ENCODE measurements at regions not wholly inside any gene's neighbourhood (a gene's known extent, or its start where the extent isn't known, plus 50 kb on each side); places are given as distances from the start of the nearest gene placed in this dataset.
A peak's percentile ranks its signal among the peaks of the same experiment; 100 is the strongest.

- no peaks in the 10 kb centered on the region for H3K79me2 ChIP-seq (ENCODE audit: insufficient read depth, low read length)
- no peaks in the 10 kb centered on the region for H3K36me3 ChIP-seq (replicated peaks in 1 of 2; ENCODE audit: control insufficient read depth in 1 of 2, insufficient read depth in 2 of 2, low read length in 2 of 2)
- no peak overlapping the region for H2AFZ ChIP-seq (ENCODE audit: insufficient read depth, low read depth, low read length, poor library complexity, severe bottlenecking)
- H3K4me3 ChIP-seq (replicated peaks in 1 of 3; ENCODE audit: low read depth in 2 of 3, low read length in 3 of 3): no peak overlapping the region
- no peak overlapping the region for H3K27ac ChIP-seq (ENCODE audit: low read depth in 1 of 2, low read length in 2 of 2)
- H3K4me1 Mint-ChIP-seq: no peaks in the 10 kb centered on the region
- peaks cover 0 to 6% of the 10 kb centered on the region in 2 donors for H3K27me3 ChIP-seq (ENCODE audit: control insufficient read depth in 2 of 2, insufficient read depth in 2 of 2, low read length in 2 of 2)
- H3K27ac Mint-ChIP-seq: no peak overlapping the region
- no peak for TF ChIP-seq CTCF (IDR thresholded peaks at IDR 0.05)
- no peak overlapping the region for H3K4me2 ChIP-seq (replicated peaks; ENCODE audit: extremely low read depth, low read length, poor library complexity, severe bottlenecking)
- DNase-seq: no peak
- H4K20me1 ChIP-seq (ENCODE audit: insufficient read depth, low read length): no peaks in the 10 kb centered on the region
- H3K4me3 Mint-ChIP-seq: no peak overlapping the region
- 90% methylated on average over 5 of the region's 8 CpGs for WGBS (ENCODE audit: insufficient coverage)
- intact Hi-C loops (cut with micrococcal nuclease): no loop called here
- H3K27me3 Mint-ChIP-seq (ENCODE audit: low read depth in 3 of 3): peaks cover 5 to 13% (median 9%) of the 10 kb centered on the region in 3 donors
- H3K9me3 ChIP-seq (replicated peaks in 1 of 2; ENCODE audit: control insufficient read depth in 1 of 2, insufficient read depth in 1 of 2, low read length in 2 of 2): no peaks in the 10 kb centered on the region
- H3K36me3 Mint-ChIP-seq: no peaks in the 10 kb centered on the region
- H3K9me3 Mint-ChIP-seq: no peaks in the 10 kb centered on the region
- H3K4me1 ChIP-seq (ENCODE audit: control insufficient read depth in 1 of 2, insufficient read depth in 2 of 2, low read length in 2 of 2): no peaks in the 10 kb centered on the region
- no peak overlapping the region for H3K9ac ChIP-seq (ENCODE audit: insufficient read depth, low read length, poor library complexity, severe bottlenecking)
These were observed 102.8 kb upstream of the CCL1 start for GRCh38 chr17:34465789-34466188.

DNA sequence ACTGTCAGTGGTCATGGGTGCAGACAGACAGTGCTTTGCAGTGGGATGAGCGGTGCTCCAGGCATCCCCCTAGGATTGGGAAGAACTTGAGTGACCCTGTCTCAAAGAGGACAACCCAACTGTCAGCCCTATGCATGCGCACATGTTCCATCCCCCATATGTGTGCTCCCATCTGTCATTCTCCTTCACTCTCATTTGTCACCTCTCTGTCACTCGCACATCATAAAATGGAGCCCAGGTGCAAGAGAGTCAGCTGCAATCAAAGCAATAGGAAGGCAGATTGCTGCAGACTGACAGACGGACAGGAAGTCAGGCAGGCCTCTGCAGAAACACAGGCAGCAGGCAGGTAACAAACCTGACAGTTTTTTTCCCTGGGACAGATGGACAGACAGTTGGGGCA is 101.8 kb upstream of the CCL1 start:
- H3K27ac ChIP-seq (ENCODE audit: low read depth in 1 of 2, low read length in 2 of 2): no peak overlapping the region
- Mint-ChIP-seq H3K27me3 (ENCODE audit: low read depth in 3 of 3) (peaks cover 5 to 19% (median 12%) of the 10 kb centered on the region in 3 donors), H3K27ac (peak overlapping the region in 1 of 7 donors; percentile 3), H3K4me1 (no peaks in the 10 kb centered on the region), H3K4me3 (no peak overlapping the region), H3K9me3 (no peaks in the 10 kb centered on the region), H3K36me3 (no peaks in the 10 kb centered on the region)
- TF ChIP-seq CTCF (IDR thresholded peaks at IDR 0.05): no peak
- no peak overlapping the region for H3K4me2 ChIP-seq (replicated peaks; ENCODE audit: extremely low read depth, low read length, poor library complexity, severe bottlenecking)
- no peaks in the 10 kb centered on the region for H4K20me1 ChIP-seq (ENCODE audit: insufficient read depth, low read length)
- intact Hi-C loops (cut with micrococcal nuclease): no loop called here
- WGBS (ENCODE audit: insufficient coverage): 86% methylated on average over 3 of the region's 4 CpGs
- no peak for DNase-seq
- no peaks in the 10 kb centered on the region for H3K9me3 ChIP-seq (replicated peaks in 1 of 2; ENCODE audit: control insufficient read depth in 1 of 2, insufficient read depth in 1 of 2, low read length in 2 of 2)
- H3K4me1 ChIP-seq (ENCODE audit: control insufficient read depth in 1 of 2, insufficient read depth in 2 of 2, low read length in 2 of 2): no peaks in the 10 kb centered on the region
- no peaks in the 10 kb centered on the region for H3K79me2 ChIP-seq (ENCODE audit: insufficient read depth, low read length)
- H3K4me3 ChIP-seq (replicated peaks in 1 of 3; ENCODE audit: low read depth in 2 of 3, low read length in 3 of 3): no peak overlapping the region
- H2AFZ ChIP-seq (ENCODE audit: insufficient read depth, low read depth, low read length, poor library complexity, severe bottlenecking): no peak overlapping the region
- H3K27me3 ChIP-seq (ENCODE audit: control insufficient read depth in 2 of 2, insufficient read depth in 2 of 2, low read length in 2 of 2): peaks cover 0 to 9% of the 10 kb centered on the region in 2 donors
- H3K36me3 ChIP-seq (replicated peaks in 1 of 2; ENCODE audit: control insufficient read depth in 1 of 2, insufficient read depth in 2 of 2, low read length in 2 of 2): no peaks in the 10 kb centered on the region
- no peak overlapping the region for H3K9ac ChIP-seq (ENCODE audit: insufficient read depth, low read length, poor library complexity, severe bottlenecking)

Measured in CD14-positive monocyte (primary cell).